ENCODE measurements at regions not wholly inside any gene's neighbourhood (a gene's known extent, or its start where the extent isn't known, plus 50 kb on each side); places are given as distances from the start of the nearest gene placed in this dataset.
"Not testable (repeated sequence)": the region's sequence is repeated elsewhere in the genome, so short reads cannot be mapped to it uniquely, and the experiment has no call there.

DNA sequence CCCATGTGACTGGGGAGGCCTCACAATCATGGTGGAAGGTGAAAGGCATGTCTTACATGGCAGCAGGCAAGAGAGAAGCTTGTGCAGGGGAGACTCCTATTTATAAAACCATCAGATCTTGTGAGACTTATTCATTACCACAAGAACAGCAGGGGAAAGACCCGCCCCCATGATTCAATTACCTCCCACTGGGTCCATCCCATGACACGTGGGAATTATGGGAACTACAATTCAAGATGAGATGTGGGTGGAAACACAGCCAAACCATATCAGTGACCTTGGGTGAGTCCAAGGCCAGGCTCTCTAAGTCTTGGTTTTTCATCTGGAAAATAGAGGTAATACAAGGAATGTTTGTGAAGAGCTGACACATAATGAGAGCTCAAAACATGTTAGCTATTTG lies 198.8 kb downstream of the HUNK start:
- WGBS = 61% methylated on average over 2 of the region's 2 CpGs
- not testable (repeated sequence) for DNase-seq (ENCODE audit: low read depth in 6 of 9, low spot score in 9 of 9)

DNA sequence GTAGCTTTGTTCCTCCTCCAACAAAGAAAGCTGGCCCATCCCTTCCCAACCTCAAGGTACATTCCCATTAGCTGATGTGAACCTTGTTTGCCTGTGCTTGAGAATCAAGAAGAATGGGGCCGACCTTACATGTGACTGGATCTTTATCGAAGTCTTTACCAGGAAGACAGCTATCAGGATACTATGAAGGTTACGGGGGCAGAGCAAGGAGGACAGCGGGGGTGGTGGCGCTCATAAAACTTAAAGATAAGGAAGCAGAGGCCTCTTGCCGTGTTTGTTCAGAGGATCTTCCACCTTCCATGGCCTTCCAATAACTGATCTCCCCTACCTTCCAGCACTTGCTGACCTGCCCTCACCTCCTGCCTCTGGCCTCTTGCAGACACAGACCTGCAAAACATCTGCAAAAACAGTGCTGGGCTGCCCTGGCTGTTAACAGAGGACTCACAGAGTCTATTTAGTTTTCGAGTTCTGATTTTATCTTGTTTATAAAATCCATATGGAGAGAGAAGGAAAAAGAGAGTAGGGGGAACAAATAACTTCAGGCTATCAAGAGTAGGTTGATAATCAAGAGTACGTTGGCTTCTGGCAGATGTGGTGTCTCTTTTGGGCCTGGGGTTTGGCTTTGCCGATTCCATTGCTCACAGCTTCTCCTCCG lies 198.0 kb downstream of the HUNK start:
- no peaks in the 10 kb centered on the region for H3K36me3 ChIP-seq (ENCODE audit: control insufficient read depth in 2 of 2, insufficient read depth in 2 of 2, low read length in 1 of 2)
- no peak for DNase-seq (ENCODE audit: low read depth in 6 of 9, low spot score in 9 of 9)
- WGBS = 79% methylated on average over 10 of the region's 10 CpGs
- H3K27ac ChIP-seq (ENCODE audit: low read depth in 1 of 2, low read length in 1 of 2) = no peak overlapping the region
- no peaks in the 10 kb centered on the region for H3K27me3 ChIP-seq (ENCODE audit: control insufficient read depth in 2 of 2, insufficient read depth in 1 of 2, low read length in 1 of 2)
- H3K9me3 ChIP-seq (ENCODE audit: control insufficient read depth in 2 of 2, insufficient read depth in 1 of 2, low read length in 1 of 2) = no peaks in the 10 kb centered on the region
- no peaks in the 10 kb centered on the region for H3K4me1 ChIP-seq (ENCODE audit: control insufficient read depth in 2 of 2, insufficient read depth in 2 of 2, low read length in 2 of 2)
- H3K4me3 ChIP-seq (ENCODE audit: low read length in 2 of 2) = no peak overlapping the region

More for the DNA sequence above, 198.8 kb downstream of the HUNK start:
- not testable (repeated sequence) for H3K27ac ChIP-seq (ENCODE audit: low read depth in 1 of 2, low read length in 1 of 2); H3K27me3 ChIP-seq (ENCODE audit: control insufficient read depth in 2 of 2, insufficient read depth in 1 of 2, low read length in 1 of 2); H3K9me3 ChIP-seq (ENCODE audit: control insufficient read depth in 2 of 2, insufficient read depth in 1 of 2, low read length in 1 of 2); H3K36me3 ChIP-seq (ENCODE audit: control insufficient read depth in 2 of 2, insufficient read depth in 2 of 2, low read length in 1 of 2); H3K4me3 ChIP-seq (ENCODE audit: low read length in 2 of 2); H3K4me1 ChIP-seq (ENCODE audit: control insufficient read depth in 2 of 2, insufficient read depth in 2 of 2, low read length in 2 of 2)

GRCh38 chr21:32070126-32070525 lies 197.3 kb downstream of the HUNK start:
- Histone ChIP-seq H3K27me3 (ENCODE audit: control insufficient read depth in 2 of 2, insufficient read depth in 1 of 2, low read length in 1 of 2) (no peaks in the 10 kb centered on the region), H3K4me1 (ENCODE audit: control insufficient read depth in 2 of 2, insufficient read depth in 2 of 2, low read length in 2 of 2) (no peaks in the 10 kb centered on the region), H3K9me3 (ENCODE audit: control insufficient read depth in 2 of 2, insufficient read depth in 1 of 2, low read length in 1 of 2) (no peaks in the 10 kb centered on the region), H3K27ac (ENCODE audit: low read depth in 1 of 2, low read length in 1 of 2) (no peak overlapping the region), H3K4me3 (ENCODE audit: low read length in 2 of 2) (no peak overlapping the region), H3K36me3 (ENCODE audit: control insufficient read depth in 2 of 2, insufficient read depth in 2 of 2, low read length in 1 of 2) (no peaks in the 10 kb centered on the region)
- DNase-seq (ENCODE audit: low read depth in 6 of 9, low spot score in 9 of 9) = no peak
- WGBS = 76% methylated on average over 5 of the region's 5 CpGs

- no peaks in the 10 kb centered on the region for H3K27me3 ChIP-seq (ENCODE audit: control insufficient read depth in 2 of 2, insufficient read depth in 1 of 2, low read length in 1 of 2)
- H3K27ac ChIP-seq (ENCODE audit: low read depth in 1 of 2, low read length in 1 of 2) = no peak overlapping the region
- 98% methylated on average over 10 of the region's 10 CpGs for WGBS
These were observed 192.8 kb downstream of the HUNK start for GRCh38 chr21:32065654-32066053.

DNA sequence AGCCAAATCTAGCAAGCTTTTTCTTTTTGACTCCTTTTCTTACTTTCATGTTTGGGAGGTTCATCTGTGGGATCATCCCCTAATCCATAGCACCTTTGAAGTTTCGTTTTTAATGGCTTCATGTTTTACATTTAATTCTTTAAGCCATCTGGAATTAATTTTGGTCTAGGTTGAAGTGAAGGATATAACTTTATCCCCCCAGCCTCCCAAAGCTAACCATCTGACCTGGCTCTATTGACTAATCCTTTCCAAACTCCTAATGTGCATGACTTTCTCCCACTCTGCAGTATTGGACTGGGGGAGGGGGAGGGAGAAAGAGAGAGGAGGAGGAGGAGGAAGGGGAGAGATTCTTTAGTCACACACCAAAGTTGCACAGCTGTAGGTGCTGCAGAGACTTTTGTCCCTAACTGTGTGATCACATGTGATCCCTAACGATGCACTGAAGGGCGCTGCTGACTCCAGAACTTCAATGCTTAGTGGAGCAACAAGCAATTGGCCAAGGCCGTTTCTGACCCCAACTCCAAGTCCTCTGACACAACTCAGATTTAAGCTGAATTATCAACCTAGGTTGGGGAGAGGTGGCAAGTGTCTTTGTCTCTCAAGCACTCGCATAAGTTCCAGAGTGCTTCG lies 191.6 kb downstream of the HUNK start:
- Histone ChIP-seq H3K27ac (ENCODE audit: low read depth in 1 of 2, low read length in 1 of 2) (no peak overlapping the region), H3K9me3 (ENCODE audit: control insufficient read depth in 2 of 2, insufficient read depth in 1 of 2, low read length in 1 of 2) (no peaks in the 10 kb centered on the region), H3K4me3 (ENCODE audit: low read length in 2 of 2) (no peak overlapping the region), H3K36me3 (ENCODE audit: control insufficient read depth in 2 of 2, insufficient read depth in 2 of 2, low read length in 1 of 2) (no peaks in the 10 kb centered on the region), H3K4me1 (ENCODE audit: control insufficient read depth in 2 of 2, insufficient read depth in 2 of 2, low read length in 2 of 2) (no peaks in the 10 kb centered on the region), H3K27me3 (ENCODE audit: control insufficient read depth in 2 of 2, insufficient read depth in 1 of 2, low read length in 1 of 2) (no peaks in the 10 kb centered on the region)
- DNase-seq (ENCODE audit: low read depth in 6 of 9, low spot score in 9 of 9) = no peak
- WGBS = 88% methylated on average over 6 of the region's 6 CpGs

More at GRCh38 chr21:32065654-32066053, 192.8 kb downstream of the HUNK start:
- DNase-seq (ENCODE audit: low read depth in 6 of 9, low spot score in 9 of 9) = no peak
- no peaks in the 10 kb centered on the region for H3K4me1 ChIP-seq (ENCODE audit: control insufficient read depth in 2 of 2, insufficient read depth in 2 of 2, low read length in 2 of 2)
- no peak overlapping the region for H3K4me3 ChIP-seq (ENCODE audit: low read length in 2 of 2)
- H3K9me3 ChIP-seq (ENCODE audit: control insufficient read depth in 2 of 2, insufficient read depth in 1 of 2, low read length in 1 of 2) = no peaks in the 10 kb centered on the region
- no peaks in the 10 kb centered on the region for H3K36me3 ChIP-seq (ENCODE audit: control insufficient read depth in 2 of 2, insufficient read depth in 2 of 2, low read length in 1 of 2)

GRCh38 chr21:32062591-32063227 lies 189.9 kb downstream of the HUNK start:
- WGBS = 88% methylated on average over 6 of the region's 6 CpGs
- H3K27ac ChIP-seq (ENCODE audit: low read depth in 1 of 2, low read length in 1 of 2) = no peak overlapping the region
- no peaks in the 10 kb centered on the region for H3K9me3 ChIP-seq (ENCODE audit: control insufficient read depth in 2 of 2, insufficient read depth in 1 of 2, low read length in 1 of 2)
- H3K4me1 ChIP-seq (ENCODE audit: control insufficient read depth in 2 of 2, insufficient read depth in 2 of 2, low read length in 2 of 2) = no peaks in the 10 kb centered on the region
- H3K27me3 ChIP-seq (ENCODE audit: control insufficient read depth in 2 of 2, insufficient read depth in 1 of 2, low read length in 1 of 2) = no peaks in the 10 kb centered on the region
- no peaks in the 10 kb centered on the region for H3K36me3 ChIP-seq (ENCODE audit: control insufficient read depth in 2 of 2, insufficient read depth in 2 of 2, low read length in 1 of 2)
- no peak overlapping the region for H3K4me3 ChIP-seq (ENCODE audit: low read length in 2 of 2)
- no peak for DNase-seq (ENCODE audit: low read depth in 6 of 9, low spot score in 9 of 9)

DNA sequence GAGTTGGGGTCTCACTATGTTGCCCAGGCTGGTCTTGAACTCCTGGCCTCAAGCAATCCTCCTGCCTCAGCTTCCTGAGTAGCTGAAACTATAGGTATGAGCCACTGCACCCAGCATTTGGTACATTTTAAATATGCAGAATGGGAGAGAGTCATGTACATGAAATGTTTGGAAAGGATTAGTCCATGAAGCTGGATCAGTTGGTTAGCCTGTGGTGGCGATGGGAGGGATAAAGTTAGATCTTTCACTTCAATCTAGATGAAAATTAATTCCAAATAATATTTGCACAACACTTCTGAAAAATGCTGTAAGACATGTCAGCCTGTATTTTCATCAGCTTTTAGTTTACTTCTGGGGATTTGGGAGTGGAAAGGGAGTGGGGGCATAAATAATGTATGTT lies 188.9 kb downstream of the HUNK start:
- no peaks in the 10 kb centered on the region for H3K36me3 ChIP-seq (ENCODE audit: control insufficient read depth in 2 of 2, insufficient read depth in 2 of 2, low read length in 1 of 2)
- no peaks in the 10 kb centered on the region for H3K9me3 ChIP-seq (ENCODE audit: control insufficient read depth in 2 of 2, insufficient read depth in 1 of 2, low read length in 1 of 2)
- DNase-seq (ENCODE audit: low read depth in 6 of 9, low spot score in 9 of 9) = no peak
- no peak overlapping the region for H3K4me3 ChIP-seq (ENCODE audit: low read length in 2 of 2)
- 92% methylated on average over 1 of the region's 1 CpG for WGBS
- H3K27me3 ChIP-seq (ENCODE audit: control insufficient read depth in 2 of 2, insufficient read depth in 1 of 2, low read length in 1 of 2) = no peaks in the 10 kb centered on the region
- H3K27ac ChIP-seq (ENCODE audit: low read depth in 1 of 2, low read length in 1 of 2) = no peak overlapping the region
- H3K4me1 ChIP-seq (ENCODE audit: control insufficient read depth in 2 of 2, insufficient read depth in 2 of 2, low read length in 2 of 2) = no peaks in the 10 kb centered on the region

DNA sequence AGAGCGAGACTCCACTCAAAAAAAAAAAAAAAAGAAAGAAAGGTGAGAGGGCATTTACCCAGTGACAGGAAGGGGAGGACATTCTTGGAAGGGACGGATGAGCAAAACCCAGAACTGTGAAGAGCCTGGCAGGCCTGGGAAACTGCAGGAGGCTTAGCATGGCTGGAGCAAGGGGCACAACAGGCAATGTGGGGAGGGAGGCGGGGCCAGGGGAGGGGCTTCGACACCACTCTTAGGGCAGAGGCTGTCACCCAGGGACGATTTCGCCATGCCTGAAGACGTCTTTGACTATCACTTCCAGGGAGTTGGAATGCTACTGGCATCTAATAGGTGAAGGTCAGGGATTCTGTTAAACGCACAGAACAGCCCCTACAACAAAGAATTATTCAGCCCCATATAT lies 184.0 kb downstream of the HUNK start:
- Histone ChIP-seq H3K27me3 (ENCODE audit: control insufficient read depth in 2 of 2, insufficient read depth in 1 of 2, low read length in 1 of 2) (no peaks in the 10 kb centered on the region), H3K36me3 (ENCODE audit: control insufficient read depth in 2 of 2, insufficient read depth in 2 of 2, low read length in 1 of 2) (no peaks in the 10 kb centered on the region), H3K4me1 (ENCODE audit: control insufficient read depth in 2 of 2, insufficient read depth in 2 of 2, low read length in 2 of 2) (no peaks in the 10 kb centered on the region), H3K4me3 (ENCODE audit: low read length in 2 of 2) (no peak overlapping the region), H3K9me3 (ENCODE audit: control insufficient read depth in 2 of 2, insufficient read depth in 1 of 2, low read length in 1 of 2) (no peaks in the 10 kb centered on the region), H3K27ac (ENCODE audit: low read depth in 1 of 2, low read length in 1 of 2) (no peak overlapping the region)
- WGBS = 78% methylated on average over 8 of the region's 8 CpGs
- no peak for DNase-seq (ENCODE audit: low read depth in 6 of 9, low spot score in 9 of 9)

- peaks cover 0 to under 1% of the 10 kb centered on the region in 2 donors for H3K9me3 ChIP-seq (ENCODE audit: control insufficient read depth in 2 of 2, insufficient read depth in 1 of 2, low read length in 1 of 2)
- H3K36me3 ChIP-seq (ENCODE audit: control insufficient read depth in 2 of 2, insufficient read depth in 2 of 2, low read length in 1 of 2) = no peaks in the 10 kb centered on the region
- DNase-seq (ENCODE audit: low read depth in 6 of 9, low spot score in 9 of 9) = no peak
- H3K4me3 ChIP-seq (ENCODE audit: low read length in 2 of 2) = no peak overlapping the region
- no peaks in the 10 kb centered on the region for H3K27me3 ChIP-seq (ENCODE audit: control insufficient read depth in 2 of 2, insufficient read depth in 1 of 2, low read length in 1 of 2)
- no peaks in the 10 kb centered on the region for H3K4me1 ChIP-seq (ENCODE audit: control insufficient read depth in 2 of 2, insufficient read depth in 2 of 2, low read length in 2 of 2)
- 84% methylated on average over 3 of the region's 3 CpGs for WGBS
- no peak overlapping the region for H3K27ac ChIP-seq (ENCODE audit: low read depth in 1 of 2, low read length in 1 of 2)
These were observed 182.5 kb downstream of the HUNK start for GRCh38 chr21:32055305-32055704.
